ENCODE measurements at regions not wholly inside any gene's neighbourhood (a gene's known extent, or its start where the extent isn't known, plus 50 kb on each side); places are given as distances from the start of the nearest gene placed in this dataset.

DNA sequence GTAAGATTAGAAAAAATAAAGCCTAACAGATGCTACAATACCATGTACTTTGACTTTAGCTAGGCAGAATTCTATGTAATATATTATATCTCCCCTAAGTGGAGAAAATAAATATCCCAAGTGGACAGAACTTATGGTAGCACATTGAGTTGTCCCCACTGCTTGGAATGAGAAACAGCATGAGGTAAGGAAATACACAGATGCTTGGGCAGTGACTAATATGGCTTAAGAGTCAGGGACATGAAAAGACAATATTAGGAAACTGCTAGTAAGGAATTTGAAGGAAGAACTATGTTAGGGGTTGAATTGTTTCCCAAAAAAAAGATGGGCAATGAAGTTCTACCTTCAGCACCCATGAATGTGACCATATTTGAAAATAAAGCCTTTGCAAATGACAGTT, 2265.1 kb downstream of the PCDH7 start:
- DNase-seq (ENCODE audit: unreplicated experiment), result peak; percentile 37
- no peaks in the 10 kb centered on the region for H3K36me3 Mint-ChIP-seq (ENCODE audit: insufficient read depth, unreplicated experiment)
- H3K9me3 Mint-ChIP-seq (ENCODE audit: unreplicated experiment), result no peaks in the 10 kb centered on the region
- CTCF ChIA-PET, result no interaction called here
- BruUV-seq (replicated peaks), result no TSS peak
- no peak overlapping the region for H3K27ac Mint-ChIP-seq (ENCODE audit: low read depth, unreplicated experiment)
- H3K4me1 Mint-ChIP-seq (ENCODE audit: insufficient read depth, unreplicated experiment), result peaks cover 13% of the 10 kb centered on the region
- H3K4me3 Mint-ChIP-seq (ENCODE audit: unreplicated experiment), result no peak overlapping the region
- POLR2A ChIA-PET, result no interaction called here
- no peaks in the 10 kb centered on the region for H3K27me3 Mint-ChIP-seq (ENCODE audit: insufficient read depth, unreplicated experiment)
- intact Hi-C loops (cut with micrococcal nuclease), result no loop called here
- TF ChIP-seq, protein P1, sequence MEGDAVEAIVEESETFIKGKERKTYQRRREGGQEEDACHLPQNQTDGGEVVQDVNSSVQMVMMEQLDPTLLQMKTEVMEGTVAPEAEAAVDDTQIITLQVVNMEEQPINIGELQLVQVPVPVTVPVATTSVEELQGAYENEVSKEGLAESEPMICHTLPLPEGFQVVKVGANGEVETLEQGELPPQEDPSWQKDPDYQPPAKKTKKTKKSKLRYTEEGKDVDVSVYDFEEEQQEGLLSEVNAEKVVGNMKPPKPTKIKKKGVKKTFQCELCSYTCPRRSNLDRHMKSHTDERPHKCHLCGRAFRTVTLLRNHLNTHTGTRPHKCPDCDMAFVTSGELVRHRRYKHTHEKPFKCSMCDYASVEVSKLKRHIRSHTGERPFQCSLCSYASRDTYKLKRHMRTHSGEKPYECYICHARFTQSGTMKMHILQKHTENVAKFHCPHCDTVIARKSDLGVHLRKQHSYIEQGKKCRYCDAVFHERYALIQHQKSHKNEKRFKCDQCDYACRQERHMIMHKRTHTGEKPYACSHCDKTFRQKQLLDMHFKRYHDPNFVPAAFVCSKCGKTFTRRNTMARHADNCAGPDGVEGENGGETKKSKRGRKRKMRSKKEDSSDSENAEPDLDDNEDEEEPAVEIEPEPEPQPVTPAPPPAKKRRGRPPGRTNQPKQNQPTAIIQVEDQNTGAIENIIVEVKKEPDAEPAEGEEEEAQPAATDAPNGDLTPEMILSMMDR (IDR thresholded peaks at IDR 0.05; ENCODE audit: unreplicated experiment), result no peak

DNA sequence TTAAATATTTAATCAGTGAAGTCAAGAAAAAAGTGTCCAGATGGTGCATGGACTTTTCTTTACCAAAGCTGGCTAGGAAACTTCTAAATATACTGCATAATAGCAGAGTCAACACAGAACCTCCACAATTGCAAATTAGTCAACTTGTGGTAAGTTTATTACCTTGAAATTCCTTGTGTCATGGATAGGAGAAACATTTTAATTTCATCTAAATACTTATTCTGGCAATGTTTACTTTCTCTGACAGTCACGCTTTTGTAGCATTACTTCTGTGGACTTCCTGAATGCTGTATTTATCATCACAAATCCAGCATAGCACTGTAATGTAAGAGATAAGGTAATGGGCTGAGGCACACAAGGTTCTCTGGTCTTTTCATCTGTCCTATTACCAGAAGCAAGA, 2266.1 kb downstream of the PCDH7 start:
- Mint-ChIP-seq H3K27me3 (ENCODE audit: insufficient read depth, unreplicated experiment) (no peaks in the 10 kb centered on the region), H3K9me3 (ENCODE audit: unreplicated experiment) (no peaks in the 10 kb centered on the region), H3K4me3 (ENCODE audit: unreplicated experiment) (no peak overlapping the region), H3K4me1 (ENCODE audit: insufficient read depth, unreplicated experiment) (peaks cover 13% of the 10 kb centered on the region), H3K27ac (ENCODE audit: low read depth, unreplicated experiment) (no peak overlapping the region), H3K36me3 (ENCODE audit: insufficient read depth, unreplicated experiment) (no peaks in the 10 kb centered on the region)
- intact Hi-C loops (cut with micrococcal nuclease), result no loop called here
- CTCF ChIA-PET, result interaction anchor here (0.6 kb wide), 1 partner anchor 503 kb away, joined by 4 read pairs; no protein-coding TSS in a partner anchor
- POLR2A ChIA-PET, result no interaction called here
- BruUV-seq (replicated peaks), result no TSS peak
- no peak for DNase-seq (ENCODE audit: unreplicated experiment)
- TF ChIP-seq, protein P1 (IDR thresholded peaks at IDR 0.05; ENCODE audit: unreplicated experiment), result no peak

DNA sequence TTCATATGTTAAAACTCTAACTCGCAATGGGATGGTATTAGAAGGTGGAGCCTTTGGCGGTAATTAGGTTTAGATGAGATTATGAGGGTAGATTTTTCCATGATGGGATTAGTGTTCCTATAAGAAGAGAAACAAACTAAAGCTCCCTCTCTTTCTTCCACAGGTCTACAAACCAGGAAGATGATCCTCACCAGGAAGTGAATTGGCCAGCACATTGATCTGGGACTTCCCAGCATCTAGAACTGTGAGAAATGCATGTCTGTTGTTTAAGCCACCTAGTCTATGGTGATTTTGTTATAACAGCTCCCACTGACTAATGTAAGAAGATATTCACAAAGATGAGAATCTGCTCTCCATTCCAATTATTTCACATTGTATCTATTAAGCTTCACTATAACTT, 2266.9 kb downstream of the PCDH7 start:
- no peak overlapping the region for H3K27ac Mint-ChIP-seq (ENCODE audit: low read depth, unreplicated experiment)
- H3K4me1 Mint-ChIP-seq (ENCODE audit: insufficient read depth, unreplicated experiment), result peaks cover 13% of the 10 kb centered on the region
- TF ChIP-seq, protein P1 (IDR thresholded peaks at IDR 0.05; ENCODE audit: unreplicated experiment), result no peak
- ChIA-PET POLR2A (no interaction called here), CTCF (no interaction called here)
- no peaks in the 10 kb centered on the region for H3K27me3 Mint-ChIP-seq (ENCODE audit: insufficient read depth, unreplicated experiment)
- no TSS peak for BruUV-seq (replicated peaks)
- intact Hi-C loops (cut with micrococcal nuclease), result no loop called here
- H3K9me3 Mint-ChIP-seq (ENCODE audit: unreplicated experiment), result no peaks in the 10 kb centered on the region
- no peak for DNase-seq (ENCODE audit: unreplicated experiment)
- no peaks in the 10 kb centered on the region for H3K36me3 Mint-ChIP-seq (ENCODE audit: insufficient read depth, unreplicated experiment)
- no peak overlapping the region for H3K4me3 Mint-ChIP-seq (ENCODE audit: unreplicated experiment)

DNA sequence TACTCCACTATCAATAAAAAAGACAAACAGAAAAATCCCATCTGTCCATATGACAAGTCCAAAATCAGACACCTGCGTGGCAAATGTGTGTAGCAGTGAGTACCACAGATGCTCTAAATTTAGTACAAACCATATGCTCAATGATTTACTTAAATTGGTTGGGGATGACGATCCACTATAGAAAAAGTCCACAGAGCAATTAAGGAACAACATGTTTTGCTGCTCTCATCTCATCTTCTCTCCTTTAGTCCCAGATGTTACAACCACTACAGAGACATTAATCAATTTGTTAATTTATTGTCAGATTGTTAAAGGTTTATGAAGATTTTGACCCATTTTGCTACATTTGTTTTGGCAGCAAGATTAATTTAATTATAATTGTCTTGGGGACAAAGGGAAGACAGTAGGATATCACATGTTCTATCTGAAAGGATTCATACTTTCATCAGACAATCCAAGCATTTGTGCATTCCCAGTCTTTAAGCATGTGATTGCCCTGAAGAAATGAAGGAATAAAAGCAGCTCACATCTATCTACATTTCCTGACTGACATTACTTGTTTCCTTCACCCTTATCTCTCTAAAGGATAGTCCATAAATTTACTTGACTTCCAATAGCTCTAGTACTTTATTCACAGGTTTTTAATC, 2268.1 kb downstream of the PCDH7 start:
- no peaks in the 10 kb centered on the region for H3K9me3 Mint-ChIP-seq (ENCODE audit: unreplicated experiment)
- BruUV-seq (replicated peaks), result no TSS peak
- DNase-seq (ENCODE audit: unreplicated experiment), result no peak
- H3K4me3 Mint-ChIP-seq (ENCODE audit: unreplicated experiment), result no peak overlapping the region
- TF ChIP-seq, protein P1 (IDR thresholded peaks at IDR 0.05; ENCODE audit: unreplicated experiment), result no peak
- H3K27me3 Mint-ChIP-seq (ENCODE audit: insufficient read depth, unreplicated experiment), result no peaks in the 10 kb centered on the region
- intact Hi-C loops (cut with micrococcal nuclease), result no loop called here
- POLR2A ChIA-PET, result no interaction called here
- no peaks in the 10 kb centered on the region for H3K36me3 Mint-ChIP-seq (ENCODE audit: insufficient read depth, unreplicated experiment)
- peaks cover 13% of the 10 kb centered on the region for H3K4me1 Mint-ChIP-seq (ENCODE audit: insufficient read depth, unreplicated experiment)
- no peak overlapping the region for H3K27ac Mint-ChIP-seq (ENCODE audit: low read depth, unreplicated experiment)
- CTCF ChIA-PET, result interaction anchor here (0.6 kb wide), 1 partner anchor 20 kb away, joined by 3 read pairs; no protein-coding TSS in a partner anchor

Data from MCF 10A (cell line).